Stomach smooth muscle (tissue), 2 donors: ENCODE measurements at regions not wholly inside any gene's neighbourhood (a gene's known extent, or its start where the extent isn't known, plus 50 kb on each side); places are given as distances from the start of the nearest gene placed in this dataset.

ENCODE experiments used
- H3K27ac ChIP-seq: one replicate; pipeline ENCODE4 v1.7.0; 2013; ENCODE audit warnings: mild to moderate bottlenecking, low read length, inconsistent platforms
- H3K27me3 ChIP-seq, 2 donors: one replicate each; pipeline ENCODE4 v1.7.0; 2013; ENCODE audit warnings: low read length in 2 of 2; ENCODE audit not compliant: insufficient read depth in 2 of 2, control insufficient read depth in 1 of 2
- H3K36me3 ChIP-seq, 2 donors: one replicate each; pipeline ENCODE4 v1.7.0; 2013; ENCODE audit warnings: low read length in 2 of 2; ENCODE audit not compliant: control insufficient read depth in 2 of 2, insufficient read depth in 2 of 2
- H3K4me1 ChIP-seq: one replicate; pipeline ENCODE4 v1.7.0; 2013; ENCODE audit warnings: low read length; ENCODE audit not compliant: control insufficient read depth, insufficient read depth
- H3K4me3 ChIP-seq, 2 donors: one replicate each; pipeline ENCODE4 v1.7.0; 2013; ENCODE audit warnings: low read length in 2 of 2
- H3K9ac ChIP-seq, 2 donors: one replicate each; pipeline ENCODE4 v1.7.0; 2013; ENCODE audit warnings: low read length in 2 of 2, mild to moderate bottlenecking in 1 of 2
- H3K9me3 ChIP-seq, 2 donors: one replicate each; pipeline ENCODE4 v1.7.0; 2013; ENCODE audit warnings: low read length in 2 of 2; ENCODE audit not compliant: control insufficient read depth in 2 of 2
- donor health status: healthy.
- donor health status: Pancreatic carcinoma.

DNA sequence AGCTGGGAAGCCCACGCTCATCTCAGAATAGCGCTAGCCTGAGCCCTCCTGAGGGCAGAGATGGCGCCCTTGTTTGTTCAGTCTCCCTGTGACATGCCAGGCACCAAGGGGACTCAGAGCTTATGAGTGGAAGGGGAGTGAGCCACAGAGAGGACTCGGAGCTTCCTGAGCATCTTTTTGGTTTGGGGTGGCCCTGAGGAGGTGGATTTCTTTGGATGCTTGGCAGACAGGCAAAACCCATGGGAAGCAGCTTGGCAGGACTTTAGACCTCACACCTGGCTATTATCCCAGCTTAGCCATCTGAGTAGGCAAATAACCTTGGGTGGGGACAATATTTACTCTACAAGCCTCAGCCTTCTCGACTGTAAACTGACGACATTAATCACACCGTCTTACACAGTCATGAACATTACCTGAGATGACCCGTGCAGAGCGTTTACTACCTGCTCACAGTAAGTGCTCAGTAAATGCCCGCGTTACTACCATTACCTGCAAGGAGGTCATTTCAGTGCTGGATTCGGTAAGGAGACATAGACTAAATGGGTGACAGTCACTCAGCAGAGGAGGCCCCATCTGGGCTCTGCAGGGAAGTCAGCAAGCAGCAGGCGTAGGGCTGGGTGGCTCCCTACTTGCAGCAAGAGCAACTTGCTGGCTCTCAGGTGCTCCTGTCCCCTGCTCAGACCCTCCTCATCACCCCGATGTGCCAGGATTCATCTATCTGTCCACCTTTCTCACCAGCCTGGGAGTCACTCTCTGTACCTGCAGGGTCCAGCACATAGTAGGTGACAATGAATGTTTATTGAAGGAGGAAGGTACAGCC, 54.9 kb downstream of the KLHDC7A start:
- H3K27ac ChIP-seq = no peak overlapping the region
- H3K27me3 ChIP-seq = peaks cover 22 to 33% of the 10 kb centered on the region in 2 donors
- no peak overlapping the region for H3K9ac ChIP-seq
- H3K4me3 ChIP-seq = no peak overlapping the region
- no peaks in the 10 kb centered on the region for H3K4me1 ChIP-seq
- no peaks in the 10 kb centered on the region for H3K36me3 ChIP-seq
- no peaks in the 10 kb centered on the region for H3K9me3 ChIP-seq

DNA sequence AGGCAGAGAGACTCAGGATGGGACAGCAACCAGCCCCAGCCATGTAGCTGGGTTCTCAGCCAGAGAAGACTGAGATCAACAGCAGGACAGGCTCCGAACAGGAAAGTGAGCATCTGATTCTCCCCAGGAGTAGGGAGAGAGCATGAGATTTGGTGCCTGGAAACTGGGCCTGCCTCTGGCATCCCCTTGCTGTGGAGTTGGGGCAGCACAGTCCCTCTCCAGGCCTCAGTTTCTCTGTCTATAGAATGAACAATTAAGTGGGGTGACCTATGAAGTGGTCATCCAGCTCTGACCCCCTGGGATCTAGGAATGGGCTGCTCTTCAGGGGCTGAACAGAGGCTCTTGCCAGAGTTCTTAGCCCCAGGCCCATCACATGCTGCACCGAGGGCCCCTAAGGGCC, 55.6 kb downstream of the KLHDC7A start:
- Histone ChIP-seq H3K27ac (no peak overlapping the region), H3K4me1 (no peaks in the 10 kb centered on the region), H3K36me3 (no peaks in the 10 kb centered on the region), H3K27me3 (peaks cover 16 to 35% of the 10 kb centered on the region in 2 donors), H3K9ac (no peak overlapping the region), H3K4me3 (no peak overlapping the region), H3K9me3 (no peaks in the 10 kb centered on the region)

DNA sequence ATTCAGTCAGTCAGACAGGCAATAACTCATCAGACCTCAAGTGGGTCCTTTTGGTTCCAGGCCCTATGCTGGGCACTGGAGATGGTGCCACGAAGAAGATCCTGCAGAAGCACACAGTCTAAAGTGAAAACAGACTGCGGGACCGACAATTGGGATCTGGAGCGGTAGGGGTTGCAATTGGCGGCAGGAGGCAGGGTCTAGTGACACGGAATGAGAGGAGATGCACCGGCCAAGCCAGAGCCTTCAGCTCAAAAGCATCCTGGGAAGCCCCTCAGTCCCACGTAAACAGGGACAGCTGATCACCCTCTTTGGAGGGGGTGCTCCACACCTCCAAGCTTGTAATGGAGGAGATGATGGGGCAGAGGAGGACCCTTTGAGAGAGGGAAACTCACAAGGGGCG, 56.2 kb downstream of the KLHDC7A start:
- Histone ChIP-seq H3K27me3 (peaks cover 17 to 35% of the 10 kb centered on the region in 2 donors), H3K36me3 (no peaks in the 10 kb centered on the region), H3K9ac (no peak overlapping the region), H3K4me3 (no peak overlapping the region), H3K4me1 (no peaks in the 10 kb centered on the region), H3K9me3 (no peaks in the 10 kb centered on the region), H3K27ac (no peak overlapping the region)

DNA sequence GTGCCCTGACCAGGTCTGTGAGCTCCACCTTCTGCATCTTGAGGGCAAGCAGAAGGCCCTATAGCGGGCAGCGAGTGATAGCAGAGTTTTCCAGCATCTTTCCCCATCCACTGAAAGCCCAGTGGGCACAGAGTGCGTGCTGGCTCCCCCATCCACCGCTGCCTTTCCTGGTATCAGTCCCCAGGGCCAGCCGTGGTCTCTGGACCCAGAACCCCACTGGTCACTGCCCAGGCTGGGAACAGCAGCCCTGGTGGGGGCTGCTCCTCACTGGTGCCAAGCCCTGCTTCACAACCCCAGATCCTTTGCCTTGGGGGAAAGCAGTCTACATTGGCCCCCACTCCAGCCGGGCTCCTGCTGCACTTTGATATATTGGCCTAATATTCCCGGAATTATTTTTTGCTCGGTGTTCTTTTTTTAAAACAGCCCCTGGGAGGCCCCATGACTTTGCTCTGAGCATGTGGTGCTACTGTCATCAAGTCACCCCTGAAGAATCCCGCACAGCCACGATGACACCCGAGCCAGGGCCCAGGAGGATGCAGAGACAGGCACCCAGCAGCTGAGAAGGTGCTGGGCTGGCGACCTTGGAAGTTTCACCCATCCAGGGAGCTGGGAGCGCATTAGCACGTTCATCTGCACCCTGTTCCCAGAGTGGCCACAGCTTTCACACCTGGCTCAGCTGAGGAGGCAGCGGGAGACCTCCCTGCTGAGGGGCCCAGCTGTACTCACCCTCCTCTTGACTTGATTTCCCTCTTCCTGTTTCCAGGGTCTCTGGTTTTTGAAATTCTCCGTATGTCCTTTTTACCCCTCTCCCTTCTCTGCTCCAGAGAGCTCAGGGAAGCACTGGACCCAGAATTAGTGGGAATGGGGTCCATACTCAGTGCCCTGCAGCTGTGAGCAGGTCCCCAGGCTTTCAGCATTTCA, 56.9 kb downstream of the KLHDC7A start:
- Histone ChIP-seq H3K27me3 (peaks cover 25 to 39% of the 10 kb centered on the region in 2 donors), H3K27ac (no peak overlapping the region), H3K36me3 (no peaks in the 10 kb centered on the region), H3K9ac (no peak overlapping the region), H3K9me3 (peaks cover 0 to under 1% of the 10 kb centered on the region in 2 donors), H3K4me3 (no peak overlapping the region), H3K4me1 (no peaks in the 10 kb centered on the region)

DNA sequence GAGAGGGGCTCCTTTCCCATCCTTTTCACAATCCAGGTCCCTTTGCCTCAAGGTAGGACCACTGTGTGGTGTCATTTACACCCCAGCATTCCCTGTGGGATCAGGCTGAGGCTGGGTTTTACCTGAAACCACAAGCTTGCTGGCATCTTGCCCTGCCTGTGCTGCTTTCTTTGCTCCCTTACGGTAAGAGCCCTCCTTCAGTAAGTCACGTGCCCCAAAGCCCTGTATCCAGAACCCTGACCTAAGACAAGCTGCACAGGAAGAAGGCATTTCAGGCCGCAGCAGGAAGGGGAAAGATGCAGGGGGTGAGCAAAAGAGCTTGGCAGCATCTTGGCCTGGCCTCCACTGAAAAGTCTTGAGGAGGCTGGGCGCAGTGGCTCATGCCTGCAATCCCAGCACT, 58.4 kb downstream of the KLHDC7A start:
- Histone ChIP-seq H3K36me3 (no peaks in the 10 kb centered on the region), H3K27ac (no peak overlapping the region), H3K27me3 (peaks cover 21 to 46% of the 10 kb centered on the region in 2 donors), H3K4me1 (no peaks in the 10 kb centered on the region), H3K9ac (no peak overlapping the region), H3K4me3 (no peak overlapping the region), H3K9me3 (peaks cover 6 to 8% of the 10 kb centered on the region in 2 donors)

DNA sequence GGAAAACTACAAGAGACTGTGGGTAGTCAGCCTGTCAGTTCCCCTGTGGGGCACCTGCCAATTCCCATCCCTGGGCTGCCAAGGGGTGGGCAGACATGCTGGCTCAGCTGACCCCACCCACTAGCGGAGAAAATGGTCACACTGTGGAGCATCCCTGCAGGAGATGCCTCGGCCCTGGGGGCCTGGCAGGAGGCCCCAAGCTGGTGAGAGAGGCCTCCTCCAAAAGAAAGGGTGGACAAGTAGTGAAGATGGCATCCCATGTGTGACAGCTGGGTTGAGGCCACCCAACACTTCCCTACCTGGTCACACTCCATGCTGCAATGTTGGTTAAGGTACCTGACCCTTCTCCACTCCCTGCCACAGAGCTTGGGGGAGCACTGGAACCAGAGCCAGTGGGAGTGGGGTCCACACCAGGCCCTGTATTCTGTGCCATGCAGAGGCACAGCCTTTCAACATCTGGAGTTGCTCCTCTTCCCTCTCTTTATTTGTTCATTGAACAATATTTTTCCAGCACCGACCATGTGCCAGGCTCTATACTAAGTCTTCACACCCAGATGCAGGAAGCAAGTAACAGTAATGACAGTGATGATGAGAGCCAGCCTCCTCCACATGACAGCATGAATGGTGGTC, 59.5 kb downstream of the KLHDC7A start:
- H3K9me3 ChIP-seq = peaks cover 6 to 8% of the 10 kb centered on the region in 2 donors
- H3K9ac ChIP-seq = no peak overlapping the region
- H3K27me3 ChIP-seq = peaks cover 23 to 50% of the 10 kb centered on the region in 2 donors
- H3K27ac ChIP-seq = no peak overlapping the region
- no peaks in the 10 kb centered on the region for H3K36me3 ChIP-seq
- no peaks in the 10 kb centered on the region for H3K4me1 ChIP-seq
- no peak overlapping the region for H3K4me3 ChIP-seq

DNA sequence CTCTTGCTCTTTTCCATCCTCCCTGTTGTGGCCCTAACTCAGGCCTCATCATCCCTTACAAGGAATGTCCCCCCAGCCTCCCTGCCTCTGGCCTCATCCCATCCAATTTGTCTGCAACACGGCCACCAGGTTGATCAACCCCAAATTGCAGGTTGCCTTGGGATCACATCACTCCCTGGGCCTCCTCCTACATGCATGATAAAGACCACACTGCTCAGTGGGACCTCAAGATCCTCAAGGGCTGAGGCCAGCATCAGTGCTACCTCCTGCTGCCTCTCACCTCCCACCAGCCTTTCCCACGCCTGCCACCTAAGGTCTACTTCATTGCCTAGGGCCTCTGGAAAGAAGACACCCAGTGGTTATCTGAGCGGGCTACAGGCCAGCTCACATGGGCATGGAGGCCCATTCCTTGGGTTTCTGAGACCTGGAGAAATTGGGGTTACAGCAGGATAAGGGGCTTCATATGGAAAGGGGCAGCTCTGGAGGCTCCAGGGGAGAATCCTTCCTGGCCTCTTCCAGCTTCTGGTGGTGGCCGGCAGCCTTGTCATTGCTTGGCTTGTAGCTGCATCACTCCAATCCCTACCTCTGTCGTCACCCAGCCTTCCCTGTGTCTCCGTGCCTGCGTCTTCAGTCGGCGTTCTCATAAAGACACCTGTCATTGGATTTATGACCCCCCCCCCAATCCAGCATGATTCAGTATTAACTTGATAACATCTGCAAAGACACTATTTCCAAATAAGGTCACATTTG, 60.5 kb downstream of the KLHDC7A start:
- Histone ChIP-seq H3K9ac (no peak overlapping the region), H3K4me3 (no peak overlapping the region), H3K9me3 (peaks cover 8 to 9% of the 10 kb centered on the region in 2 donors), H3K36me3 (no peaks in the 10 kb centered on the region), H3K27ac (no peak overlapping the region), H3K4me1 (no peaks in the 10 kb centered on the region), H3K27me3 (peaks cover 25 to 48% of the 10 kb centered on the region in 2 donors)

DNA sequence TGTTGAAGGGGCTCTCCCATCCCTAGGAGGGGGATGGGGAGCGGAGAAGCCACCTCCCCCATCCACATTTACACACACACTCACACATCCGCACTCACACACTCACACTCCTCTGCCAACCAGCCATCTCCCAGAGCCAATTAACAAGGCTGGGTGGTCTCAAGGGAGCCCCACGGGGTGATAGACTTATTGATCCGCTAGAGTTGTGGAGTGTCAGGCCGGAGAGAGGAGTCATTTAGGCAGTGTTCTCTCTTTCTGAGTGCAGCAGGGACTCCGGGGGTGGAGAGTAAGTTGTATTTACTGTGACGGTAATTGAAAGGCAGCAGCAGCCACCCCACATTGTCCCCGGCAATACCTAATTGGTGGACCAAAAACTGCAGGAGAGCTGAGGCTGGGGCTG, 61.6 kb downstream of the KLHDC7A start:
- H3K27ac ChIP-seq = no peak overlapping the region
- no peak overlapping the region for H3K4me3 ChIP-seq
- H3K36me3 ChIP-seq = no peaks in the 10 kb centered on the region
- H3K4me1 ChIP-seq = no peaks in the 10 kb centered on the region
- peaks cover 8 to 9% of the 10 kb centered on the region in 2 donors for H3K9me3 ChIP-seq
- H3K27me3 ChIP-seq = peaks cover 26 to 43% of the 10 kb centered on the region in 2 donors
- H3K9ac ChIP-seq = no peak overlapping the region

DNA sequence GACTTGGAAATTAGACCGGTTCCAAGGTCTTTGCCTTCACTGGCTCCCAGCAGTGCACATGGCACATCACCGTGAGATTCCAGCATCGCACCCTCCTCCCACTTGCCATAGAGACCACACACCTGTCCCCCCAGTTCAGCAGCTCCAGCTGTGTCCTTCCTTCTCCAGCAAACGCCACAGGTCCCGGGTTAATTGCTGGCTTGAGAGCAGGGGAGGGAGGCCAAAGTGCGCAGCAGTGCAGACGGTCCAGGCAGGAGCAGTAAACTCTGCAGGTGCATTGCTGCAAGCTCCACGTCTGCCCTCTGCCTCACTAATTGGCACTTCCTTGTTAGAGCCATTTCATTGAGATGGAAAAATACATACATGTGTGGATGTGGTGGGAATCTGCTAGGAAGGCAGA, 65.3 kb downstream of the KLHDC7A start:
- no peaks in the 10 kb centered on the region for H3K36me3 ChIP-seq
- H3K27me3 ChIP-seq = peaks cover 25 to 38% of the 10 kb centered on the region in 2 donors
- H3K9ac ChIP-seq = no peak overlapping the region
- no peak overlapping the region for H3K4me3 ChIP-seq
- peaks cover 8 to 9% of the 10 kb centered on the region in 2 donors for H3K9me3 ChIP-seq
- H3K27ac ChIP-seq = no peak overlapping the region
- no peaks in the 10 kb centered on the region for H3K4me1 ChIP-seq

DNA sequence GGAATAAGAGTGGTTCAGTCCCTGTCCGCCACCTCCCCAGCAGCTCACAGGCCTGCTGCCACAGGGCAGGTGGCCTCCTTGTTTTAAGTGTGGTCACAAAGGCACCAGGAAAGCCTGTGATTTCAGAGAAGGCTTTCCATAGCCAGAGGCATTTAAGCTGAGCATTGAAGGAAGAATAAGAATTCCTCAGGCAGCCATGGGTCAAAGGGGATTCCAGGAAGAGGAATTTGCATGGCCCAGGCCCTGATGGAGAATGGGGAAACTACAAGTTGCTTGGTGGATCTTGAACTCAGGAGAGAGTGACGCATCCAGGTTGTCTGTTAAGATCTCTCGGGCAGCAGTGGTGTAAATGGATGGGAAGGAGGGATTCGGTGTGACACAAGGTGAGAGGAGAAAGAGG, 66.7 kb downstream of the KLHDC7A start:
- H3K9ac ChIP-seq = no peak overlapping the region
- H3K36me3 ChIP-seq = no peaks in the 10 kb centered on the region
- H3K27me3 ChIP-seq = peaks cover 18 to 27% of the 10 kb centered on the region in 2 donors

More for the DNA sequence above, 66.7 kb downstream of the KLHDC7A start:
- Histone ChIP-seq H3K4me3 (no peak overlapping the region), H3K27ac (no peak overlapping the region), H3K4me1 (no peaks in the 10 kb centered on the region), H3K9me3 (peaks cover 8 to 9% of the 10 kb centered on the region in 2 donors)
